ENCODE measurements at regions not wholly inside any gene's neighbourhood (a gene's known extent, or its start where the extent isn't known, plus 50 kb on each side); places are given as distances from the start of the nearest gene placed in this dataset.

DNA sequence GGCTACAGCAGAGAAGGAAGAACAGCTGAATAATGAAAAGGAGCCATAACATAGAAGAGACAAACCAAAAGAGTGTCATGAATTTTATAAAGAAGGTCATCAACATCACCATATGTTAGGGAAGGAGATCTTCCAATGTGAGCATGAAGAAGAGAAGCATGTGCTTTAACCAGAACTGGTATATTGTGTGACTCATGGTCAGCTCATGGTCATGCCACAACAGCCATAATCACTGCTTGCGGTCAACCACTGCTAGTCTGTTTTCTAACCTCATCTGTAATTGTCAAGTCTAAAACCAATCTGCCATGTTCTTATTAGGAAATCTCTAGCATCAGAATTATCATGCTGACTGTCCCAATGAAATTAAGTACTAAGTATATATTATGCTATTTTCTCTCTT, 204.1 kb upstream of the VRK2 start:
- TF ChIP-seq POLR2A (IDR thresholded peaks at IDR 0.05), result no peak
- TF ChIP-seq CTCF (IDR thresholded peaks at IDR 0.05), result no peak
